Bronchial epithelial cell (primary cell): ENCODE measurements at regions not wholly inside any gene's neighbourhood (a gene's known extent, or its start where the extent isn't known, plus 50 kb on each side); places are given as distances from the start of the nearest gene placed in this dataset.
A peak's percentile ranks its signal among the peaks of the same experiment; 100 is the strongest.

ENCODE experiments used
- DNase-seq: peaks from one replicate; pipeline ENCODE4 v3.0.0-alpha.2; 2010; ENCODE audit warnings: low read depth
- FAIRE-seq: peaks from 2 replicates; lab custom pipeline; 2011; peaks lifted over from hg19 to GRCh38; lab: Jason Lieb, UNC
- H3K27me3 ChIP-seq: 2 replicates; pipeline ENCODE4 v1.5.1; 2011; ENCODE audit warnings: low read length; ENCODE audit not compliant: control insufficient read depth, insufficient read depth
- H3K36me3 ChIP-seq: 2 replicates; pipeline ENCODE4 v1.5.1; 2011; ENCODE audit warnings: low read length; ENCODE audit not compliant: control insufficient read depth, insufficient read depth
- H3K4me3 ChIP-seq: 2 replicates; pipeline ENCODE4 v1.5.1; 2011; ENCODE audit warnings: mild to moderate bottlenecking, low read depth, low read length, control low read depth
- CTCF ChIP-seq: IDR thresholded peaks from 2 replicates; pipeline ENCODE4 v1.5.1; 2011; ENCODE audit warnings: mild to moderate bottlenecking, moderate library complexity, low read length, control low read depth, inconsistent platforms; ENCODE audit not compliant: insufficient read depth, severe bottlenecking

GRCh38 chr5:133898440-133898839, 70.0 kb downstream of the C5orf15 start:
- TF ChIP-seq CTCF: no peak
- no peaks in the 10 kb centered on the region for H3K27me3 ChIP-seq
- DNase-seq (no peak), FAIRE-seq (no peak)
- no peak overlapping the region for H3K4me3 ChIP-seq
- H3K36me3 ChIP-seq: no peaks in the 10 kb centered on the region

GRCh38 chr5:133897431-133897830, 71.0 kb downstream of the C5orf15 start:
- H3K36me3 ChIP-seq: no peaks in the 10 kb centered on the region
- no peaks in the 10 kb centered on the region for H3K27me3 ChIP-seq
- H3K4me3 ChIP-seq: no peak overlapping the region
- DNase-seq (no peak), FAIRE-seq (no peak)
- TF ChIP-seq CTCF: no peak

- FAIRE-seq (no peak), DNase-seq (no peak)
- Histone ChIP-seq H3K27me3 (no peaks in the 10 kb centered on the region), H3K4me3 (no peak overlapping the region), H3K36me3 (no peaks in the 10 kb centered on the region)
- TF ChIP-seq CTCF: no peak
These were observed 71.6 kb downstream of the C5orf15 start for GRCh38 chr5:133896873-133897272.

GRCh38 chr5:133895979-133896845, 72.2 kb downstream of the C5orf15 start:
- peak; percentile 94 for FAIRE-seq
- DNase-seq: peak; percentile 71
- no peak for TF ChIP-seq CTCF
- no peaks in the 10 kb centered on the region for H3K36me3 ChIP-seq
- no peak overlapping the region for H3K4me3 ChIP-seq
- no peaks in the 10 kb centered on the region for H3K27me3 ChIP-seq

GRCh38 chr5:133894143-133894542, 74.3 kb downstream of the C5orf15 start:
- FAIRE-seq: no peak
- no peaks in the 10 kb centered on the region for H3K27me3 ChIP-seq
- no peak for DNase-seq
- TF ChIP-seq CTCF: no peak
- no peak overlapping the region for H3K4me3 ChIP-seq
- no peaks in the 10 kb centered on the region for H3K36me3 ChIP-seq

- Histone ChIP-seq H3K27me3 (no peaks in the 10 kb centered on the region), H3K36me3 (no peaks in the 10 kb centered on the region), H3K4me3 (no peak overlapping the region)
- TF ChIP-seq CTCF: no peak
- FAIRE-seq (no peak), DNase-seq (no peak)
These were observed 75.7 kb downstream of the C5orf15 start for GRCh38 chr5:133892774-133893173.
